ENCODE measurements at regions not wholly inside any gene's neighbourhood (a gene's known extent, or its start where the extent isn't known, plus 50 kb on each side); places are given as distances from the start of the nearest gene placed in this dataset.

GRCh38 chr15:68501616-68502015, 69.7 kb upstream of the ITGA11 start:
- TF ChIP-seq EP300 (IDR thresholded peaks at IDR 0.05; ENCODE audit: low read depth) (no peak), POLR2A (IDR thresholded peaks at IDR 0.05) (no peak), POLR2AphosphoS5 (IDR thresholded peaks at IDR 0.05) (no peak), CTCF (IDR thresholded peaks at IDR 0.05) (no peak)
